Breast epithelium (tissue), 3 donors: ENCODE measurements at regions not wholly inside any gene's neighbourhood (a gene's known extent, or its start where the extent isn't known, plus 50 kb on each side); places are given as distances from the start of the nearest gene placed in this dataset.

Source experiments
- CTCF ChIP-seq, 3 donors: fragments of 450-650 bp; IDR thresholded peaks; one replicate each; pipeline ENCODE4 v1.5.1; 2016 to 2017; ENCODE audit warnings: antibody characterized with exemption in 3 of 3, mild to moderate bottlenecking in 3 of 3, moderate library complexity in 3 of 3
- POLR2A ChIP-seq: fragments of 450-650 bp; IDR thresholded peaks from one replicate; pipeline ENCODE4 v1.6.1; 2016; ENCODE audit warnings: antibody characterized with exemption, mild to moderate bottlenecking, moderate library complexity

- TF ChIP-seq POLR2A (no peak), CTCF (IDR thresholded peaks at IDR 0.05) (no peak)
Measured at GRCh38 chr10:60518745-60519144, 129.1 kb upstream of the ANK3 start.
